ENCODE measurements at regions not wholly inside any gene's neighbourhood (a gene's known extent, or its start where the extent isn't known, plus 50 kb on each side); places are given as distances from the start of the nearest gene placed in this dataset.

DNA sequence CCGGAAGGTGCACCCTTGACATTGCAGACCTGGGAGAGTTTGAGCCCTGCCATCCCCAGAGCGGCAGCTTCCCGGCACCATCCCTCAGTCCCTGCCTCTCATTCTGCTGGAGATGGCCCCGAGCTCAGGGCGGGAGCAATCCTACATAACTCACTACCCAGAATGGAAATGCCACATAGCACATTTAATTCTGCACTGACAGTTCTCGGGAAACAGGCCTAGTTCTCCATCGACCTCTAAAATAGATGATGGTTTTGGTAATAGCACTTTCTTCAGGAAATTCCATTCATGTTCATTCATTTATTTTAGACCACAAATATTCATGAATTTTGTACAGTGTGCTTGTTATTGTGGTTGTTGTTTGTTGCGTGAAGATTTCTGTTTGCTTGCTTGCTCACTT, 92.9 kb upstream of the SLC14A2 start:
- POLR2A ChIA-PET: no interaction called here
- H3K36me3 Mint-ChIP-seq (ENCODE audit: insufficient read depth, unreplicated experiment): no peaks in the 10 kb centered on the region

DNA sequence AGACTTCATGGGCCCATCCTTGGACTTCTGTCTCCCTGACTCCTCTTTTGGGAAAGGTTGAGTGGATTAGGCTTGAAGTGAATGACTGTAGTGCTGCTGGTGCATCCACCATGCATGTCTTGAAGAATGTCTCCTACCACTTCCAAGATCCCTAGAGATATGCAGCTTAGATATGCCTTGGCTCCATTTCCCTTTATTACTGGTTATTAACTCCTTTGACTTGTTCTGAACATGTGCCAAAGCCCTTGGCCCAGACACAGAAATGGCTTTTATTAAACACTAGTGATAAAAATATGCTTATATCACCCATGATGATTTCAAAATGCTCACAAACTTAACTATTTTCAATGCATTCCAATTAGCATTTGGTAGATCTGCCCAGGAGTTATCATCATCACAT, 90.0 kb upstream of the SLC14A2 start:
- no peaks in the 10 kb centered on the region for H3K9me3 ChIP-seq
- CTCF ChIA-PET: no interaction called here

More for the DNA sequence above, 92.9 kb upstream of the SLC14A2 start:
- BruUV-seq (replicated peaks): no TSS peak
- no peaks in the 10 kb centered on the region for H3K36me3 ChIP-seq (ENCODE audit: control insufficient read depth, insufficient read depth, low read length)
- H3K27me3 Mint-ChIP-seq (ENCODE audit: insufficient read depth, unreplicated experiment): no peaks in the 10 kb centered on the region
- H3K9me3 Mint-ChIP-seq (ENCODE audit: unreplicated experiment): no peaks in the 10 kb centered on the region
- DNase-seq: no peak
- H3K9me3 ChIP-seq: no peaks in the 10 kb centered on the region
- TF ChIP-seq, protein P1, sequence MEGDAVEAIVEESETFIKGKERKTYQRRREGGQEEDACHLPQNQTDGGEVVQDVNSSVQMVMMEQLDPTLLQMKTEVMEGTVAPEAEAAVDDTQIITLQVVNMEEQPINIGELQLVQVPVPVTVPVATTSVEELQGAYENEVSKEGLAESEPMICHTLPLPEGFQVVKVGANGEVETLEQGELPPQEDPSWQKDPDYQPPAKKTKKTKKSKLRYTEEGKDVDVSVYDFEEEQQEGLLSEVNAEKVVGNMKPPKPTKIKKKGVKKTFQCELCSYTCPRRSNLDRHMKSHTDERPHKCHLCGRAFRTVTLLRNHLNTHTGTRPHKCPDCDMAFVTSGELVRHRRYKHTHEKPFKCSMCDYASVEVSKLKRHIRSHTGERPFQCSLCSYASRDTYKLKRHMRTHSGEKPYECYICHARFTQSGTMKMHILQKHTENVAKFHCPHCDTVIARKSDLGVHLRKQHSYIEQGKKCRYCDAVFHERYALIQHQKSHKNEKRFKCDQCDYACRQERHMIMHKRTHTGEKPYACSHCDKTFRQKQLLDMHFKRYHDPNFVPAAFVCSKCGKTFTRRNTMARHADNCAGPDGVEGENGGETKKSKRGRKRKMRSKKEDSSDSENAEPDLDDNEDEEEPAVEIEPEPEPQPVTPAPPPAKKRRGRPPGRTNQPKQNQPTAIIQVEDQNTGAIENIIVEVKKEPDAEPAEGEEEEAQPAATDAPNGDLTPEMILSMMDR (IDR thresholded peaks at IDR 0.05; ENCODE audit: insufficient read depth in 1 of 2, low read depth in 1 of 2, low read length in 1 of 2, severe bottlenecking in 1 of 2, unreplicated experiment in 1 of 2): no peak
- intact Hi-C loops (cut with micrococcal nuclease; ENCODE audit: unreplicated experiment): no loop called here
- H3K27me3 ChIP-seq (replicated peaks; ENCODE audit: control insufficient read depth, insufficient read depth, low read length): no peaks in the 10 kb centered on the region
- CTCF ChIA-PET: no interaction called here
- H3K4me1 ChIP-seq: no peaks in the 10 kb centered on the region
- no peak overlapping the region for H3K4me3 ChIP-seq (ENCODE audit: low read depth, low read length)
- no peak overlapping the region for H3K4me3 Mint-ChIP-seq (ENCODE audit: unreplicated experiment)
- no peak overlapping the region for H3K27ac Mint-ChIP-seq (ENCODE audit: unreplicated experiment)
- no peaks in the 10 kb centered on the region for H3K4me1 Mint-ChIP-seq (ENCODE audit: low read depth, unreplicated experiment)

DNA sequence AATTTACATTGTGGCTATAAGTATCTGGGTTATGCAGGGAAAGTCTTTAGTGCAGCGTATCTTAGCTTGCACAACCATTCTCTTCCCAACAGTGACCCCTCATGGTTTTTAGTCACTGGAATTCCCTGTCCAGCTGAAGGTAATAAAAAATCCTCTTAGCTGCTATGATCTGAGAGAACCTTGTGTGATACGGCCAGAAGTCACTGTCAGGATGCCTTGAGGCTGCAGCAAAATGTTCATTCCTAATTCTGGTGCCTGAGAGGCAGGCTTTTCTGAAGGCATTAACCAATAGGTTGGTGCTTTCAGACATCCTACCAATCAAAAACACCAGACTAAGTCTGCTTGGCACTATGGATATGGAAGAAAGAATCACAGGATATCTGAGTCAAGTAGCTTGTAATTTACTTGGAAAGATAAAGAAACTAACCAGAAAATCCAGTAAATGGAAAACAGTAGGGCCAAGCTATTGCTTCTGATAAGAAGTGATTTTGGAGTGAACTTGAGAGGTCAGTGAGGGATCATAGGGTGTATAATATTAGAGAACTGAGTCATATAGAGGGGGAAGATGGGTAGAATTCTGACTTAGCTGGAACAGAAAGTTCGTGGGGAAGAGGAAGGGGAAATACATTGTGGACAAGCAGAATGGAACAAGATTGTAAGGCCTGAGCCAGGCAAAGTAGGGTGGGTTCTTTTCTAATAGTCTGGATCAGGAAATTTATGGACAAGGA, 89.0 kb upstream of the SLC14A2 start:
- POLR2A ChIA-PET: no interaction called here
- intact Hi-C loops (cut with micrococcal nuclease; ENCODE audit: unreplicated experiment): no loop called here

More for the DNA sequence above, 90.0 kb upstream of the SLC14A2 start:
- intact Hi-C loops (cut with micrococcal nuclease; ENCODE audit: unreplicated experiment): no loop called here
- TF ChIP-seq, protein P1 (IDR thresholded peaks at IDR 0.05; ENCODE audit: insufficient read depth in 1 of 2, low read depth in 1 of 2, low read length in 1 of 2, severe bottlenecking in 1 of 2, unreplicated experiment in 1 of 2): no peak
- no peaks in the 10 kb centered on the region for H3K27me3 Mint-ChIP-seq (ENCODE audit: insufficient read depth, unreplicated experiment)
- H3K4me3 ChIP-seq (ENCODE audit: low read depth, low read length): no peak overlapping the region
- no TSS peak for BruUV-seq (replicated peaks)
- H3K27me3 ChIP-seq (replicated peaks; ENCODE audit: control insufficient read depth, insufficient read depth, low read length): no peaks in the 10 kb centered on the region
- H3K4me1 ChIP-seq: no peaks in the 10 kb centered on the region
- H3K4me3 Mint-ChIP-seq (ENCODE audit: unreplicated experiment): no peak overlapping the region
- H3K36me3 Mint-ChIP-seq (ENCODE audit: insufficient read depth, unreplicated experiment): no peaks in the 10 kb centered on the region
- no peaks in the 10 kb centered on the region for H3K9me3 Mint-ChIP-seq (ENCODE audit: unreplicated experiment)
- H3K4me1 Mint-ChIP-seq (ENCODE audit: low read depth, unreplicated experiment): peaks cover 6% of the 10 kb centered on the region
- DNase-seq: no peak
- POLR2A ChIA-PET: no interaction called here
- no peaks in the 10 kb centered on the region for H3K36me3 ChIP-seq (ENCODE audit: control insufficient read depth, insufficient read depth, low read length)
- H3K27ac Mint-ChIP-seq (ENCODE audit: unreplicated experiment): no peak overlapping the region

More for the DNA sequence above, 89.0 kb upstream of the SLC14A2 start:
- no peak for DNase-seq
- H3K4me1 ChIP-seq: no peaks in the 10 kb centered on the region
- Mint-ChIP-seq H3K9me3 (ENCODE audit: unreplicated experiment) (no peaks in the 10 kb centered on the region), H3K36me3 (ENCODE audit: insufficient read depth, unreplicated experiment) (no peaks in the 10 kb centered on the region), H3K27ac (ENCODE audit: unreplicated experiment) (no peak overlapping the region), H3K4me3 (ENCODE audit: unreplicated experiment) (no peak overlapping the region), H3K27me3 (ENCODE audit: insufficient read depth, unreplicated experiment) (no peaks in the 10 kb centered on the region), H3K4me1 (ENCODE audit: low read depth, unreplicated experiment) (peaks cover 6% of the 10 kb centered on the region)
- H3K36me3 ChIP-seq (ENCODE audit: control insufficient read depth, insufficient read depth, low read length): no peaks in the 10 kb centered on the region
- TF ChIP-seq, protein P1 (IDR thresholded peaks at IDR 0.05; ENCODE audit: insufficient read depth in 1 of 2, low read depth in 1 of 2, low read length in 1 of 2, severe bottlenecking in 1 of 2, unreplicated experiment in 1 of 2): no peak
- no TSS peak for BruUV-seq (replicated peaks)
- no peaks in the 10 kb centered on the region for H3K9me3 ChIP-seq
- CTCF ChIA-PET: no interaction called here
- H3K27me3 ChIP-seq (replicated peaks; ENCODE audit: control insufficient read depth, insufficient read depth, low read length): no peaks in the 10 kb centered on the region
- no peak overlapping the region for H3K4me3 ChIP-seq (ENCODE audit: low read depth, low read length)

All from Caco-2 (cell line).